Mesodermal cell (in vitro differentiated cells): ENCODE measurements at regions not wholly inside any gene's neighbourhood (a gene's known extent, or its start where the extent isn't known, plus 50 kb on each side); places are given as distances from the start of the nearest gene placed in this dataset.

Source experiments
- H3K27ac ChIP-seq: 2 replicates; pipeline ENCODE4 v1.7.0; 2013; ENCODE audit warnings: mild to moderate bottlenecking, low read depth, low read length, moderate library complexity; ENCODE audit not compliant: severe bottlenecking
- H3K36me3 ChIP-seq: 2 replicates; pipeline ENCODE4 v1.7.1; 2013; ENCODE audit warnings: mild to moderate bottlenecking, low read length, moderate library complexity; ENCODE audit not compliant: control insufficient read depth, insufficient read depth
- H3K4me1 ChIP-seq: one replicate; pipeline ENCODE4 v1.7.1; 2013; ENCODE audit warnings: mild to moderate bottlenecking, low read length; ENCODE audit not compliant: insufficient read depth, control insufficient read depth, poor library complexity, severe bottlenecking
- H3K4me3 ChIP-seq: 2 replicates; pipeline ENCODE4 v1.7.0; 2013; ENCODE audit warnings: low read length, control low read depth, mild to moderate bottlenecking; ENCODE audit not compliant: insufficient read depth, poor library complexity, severe bottlenecking; ENCODE audit errors: extremely low read depth
- H3K9me3 ChIP-seq: 2 replicates; pipeline ENCODE4 v1.7.1; 2013; ENCODE audit warnings: mild to moderate bottlenecking, low read length, moderate library complexity; ENCODE audit not compliant: control insufficient read depth
- WGBS, 2 experiments: methylation state at CpG; one replicate each; pipeline ENCODE4 v1.1.5; 2013; ENCODE audit warnings: missing lambda C conversion rate in 2 of 2; ENCODE audit not compliant: insufficient coverage in 2 of 2; 5-methylcytosine and 5-hydroxymethylcytosine counted together

DNA sequence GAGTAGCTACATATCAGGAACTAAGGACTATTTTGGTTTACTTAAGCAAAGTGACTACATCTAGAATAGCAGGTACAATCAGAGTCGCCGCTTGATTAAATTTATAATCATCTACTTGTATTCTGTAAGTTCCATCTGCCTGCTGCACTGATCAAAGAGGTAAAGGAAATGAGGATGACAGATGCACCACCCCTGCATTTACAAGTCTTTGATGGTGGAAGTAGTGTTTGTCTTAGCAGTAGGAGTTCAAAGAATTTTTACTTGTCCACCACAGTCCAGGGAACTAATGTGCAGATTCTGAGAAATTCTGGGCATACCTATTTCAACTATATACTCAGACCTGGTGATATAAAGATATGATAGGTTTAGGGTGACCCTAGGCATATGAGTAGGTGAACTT lies 184.1 kb upstream of the IVNS1ABP start:
- Histone ChIP-seq H3K36me3 (no peaks in the 10 kb centered on the region), H3K4me1 (no peaks in the 10 kb centered on the region), H3K27ac (no peak overlapping the region), H3K9me3 (peaks cover 4% of the 10 kb centered on the region), H3K4me3 (no peak overlapping the region)
- 100% methylated on average over 2 of the region's 2 CpGs; no CpG with 5 or more reads in 1 of the 2 experiments for WGBS, 2 experiments

DNA sequence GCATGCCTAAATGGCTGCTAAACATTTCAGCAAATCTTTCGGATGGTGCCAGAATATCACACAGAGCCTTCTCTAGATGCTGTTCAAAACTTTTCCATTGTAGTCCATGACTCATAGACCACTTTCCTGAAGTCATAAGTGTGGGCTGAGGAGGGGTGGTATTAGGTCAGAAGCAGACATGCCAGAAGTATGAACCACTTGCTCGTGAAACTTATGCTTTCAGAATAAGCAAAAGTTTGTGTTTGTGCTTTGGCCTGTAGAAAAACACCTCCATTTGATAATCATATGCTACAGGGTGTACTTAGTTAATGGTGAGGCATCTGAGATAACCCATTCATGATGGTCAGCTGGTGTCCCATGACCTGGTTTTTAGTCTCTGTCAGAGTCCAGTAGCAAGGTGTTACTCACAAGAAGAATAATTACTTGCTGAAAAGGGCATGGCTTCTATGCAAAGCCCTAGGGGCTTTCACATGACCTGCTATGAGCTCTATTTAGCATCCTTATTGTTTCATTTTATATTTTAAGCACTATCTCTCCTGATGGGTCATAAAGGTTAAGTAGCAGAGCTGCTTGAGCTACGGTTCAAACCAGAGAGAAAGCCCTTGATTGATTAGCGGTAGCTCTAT lies 183.1 kb upstream of the IVNS1ABP start:
- H3K4me3 ChIP-seq: no peak overlapping the region
- H3K36me3 ChIP-seq: no peaks in the 10 kb centered on the region
- 36% methylated on average over 2 of the region's 4 CpGs; no CpG with 5 or more reads in 1 of the 2 experiments for WGBS, 2 experiments
- peaks cover 4% of the 10 kb centered on the region for H3K9me3 ChIP-seq
- no peaks in the 10 kb centered on the region for H3K4me1 ChIP-seq
- H3K27ac ChIP-seq: no peak overlapping the region

DNA sequence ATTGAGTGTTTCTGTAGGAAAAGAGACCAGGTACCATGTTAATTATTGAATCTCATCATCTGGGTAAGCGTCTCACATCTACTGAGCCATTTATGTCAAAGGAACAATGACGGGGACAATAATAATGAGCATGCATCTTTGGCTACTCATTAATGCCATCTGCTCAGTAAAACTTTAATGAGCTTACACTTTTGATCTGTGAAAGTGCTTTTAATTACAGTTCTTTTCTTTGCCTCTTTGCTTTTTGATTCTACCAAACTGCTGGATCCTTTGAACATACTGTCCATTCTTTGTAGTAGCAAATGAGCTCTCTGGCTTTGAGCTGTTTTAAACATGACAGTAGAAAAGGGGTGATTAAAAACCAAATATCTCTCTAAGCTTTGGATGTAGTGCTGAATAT lies 181.2 kb upstream of the IVNS1ABP start:
- WGBS, 2 experiments: 89 to 94% methylated on average over 2 of the region's 2 CpGs
- H3K9me3 ChIP-seq: peaks cover 4% of the 10 kb centered on the region
- no peak overlapping the region for H3K4me3 ChIP-seq
- no peaks in the 10 kb centered on the region for H3K4me1 ChIP-seq
- no peak overlapping the region for H3K27ac ChIP-seq
- H3K36me3 ChIP-seq: no peaks in the 10 kb centered on the region

- H3K36me3 ChIP-seq: no peaks in the 10 kb centered on the region
Observed at GRCh38 chr1:185497177-185497576, 180.1 kb upstream of the IVNS1ABP start.

DNA sequence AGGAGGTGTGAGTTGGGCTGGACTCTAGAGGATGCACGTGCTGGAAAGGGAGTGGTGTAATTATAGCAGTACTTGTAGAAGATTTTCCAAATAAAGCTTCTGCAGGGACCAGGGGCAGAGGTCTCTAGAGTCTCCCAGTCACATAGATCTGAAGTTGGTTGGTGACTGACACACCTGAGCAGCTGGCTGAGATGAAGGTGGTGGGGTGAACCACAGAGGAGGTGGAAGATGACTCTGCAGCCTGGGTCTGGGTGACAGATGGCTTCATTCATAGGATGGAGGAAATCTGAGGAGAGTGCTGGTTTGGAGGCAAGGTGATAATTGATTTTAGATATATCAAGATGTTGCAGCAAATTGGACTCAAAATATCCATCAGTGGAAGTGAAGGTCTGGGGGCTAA lies 178.9 kb upstream of the IVNS1ABP start:
- Histone ChIP-seq H3K9me3 (peaks cover 4% of the 10 kb centered on the region), H3K27ac (no peak overlapping the region), H3K4me3 (no peak overlapping the region), H3K4me1 (no peaks in the 10 kb centered on the region), H3K36me3 (no peaks in the 10 kb centered on the region)
- 88% methylated on average over 1 of the region's 1 CpG; no CpG with 5 or more reads in 1 of the 2 experiments for WGBS, 2 experiments

More at GRCh38 chr1:185497177-185497576, 180.1 kb upstream of the IVNS1ABP start:
- Histone ChIP-seq H3K27ac (no peak overlapping the region), H3K4me1 (no peaks in the 10 kb centered on the region), H3K4me3 (no peak overlapping the region), H3K9me3 (peaks cover 4% of the 10 kb centered on the region)

GRCh38 chr1:185495007-185495406 lies 178.0 kb upstream of the IVNS1ABP start:
- H3K27ac ChIP-seq: no peak overlapping the region
- no peak overlapping the region for H3K4me3 ChIP-seq
- H3K4me1 ChIP-seq: no peaks in the 10 kb centered on the region
- H3K36me3 ChIP-seq: no peaks in the 10 kb centered on the region
- peaks cover 4% of the 10 kb centered on the region for H3K9me3 ChIP-seq

DNA sequence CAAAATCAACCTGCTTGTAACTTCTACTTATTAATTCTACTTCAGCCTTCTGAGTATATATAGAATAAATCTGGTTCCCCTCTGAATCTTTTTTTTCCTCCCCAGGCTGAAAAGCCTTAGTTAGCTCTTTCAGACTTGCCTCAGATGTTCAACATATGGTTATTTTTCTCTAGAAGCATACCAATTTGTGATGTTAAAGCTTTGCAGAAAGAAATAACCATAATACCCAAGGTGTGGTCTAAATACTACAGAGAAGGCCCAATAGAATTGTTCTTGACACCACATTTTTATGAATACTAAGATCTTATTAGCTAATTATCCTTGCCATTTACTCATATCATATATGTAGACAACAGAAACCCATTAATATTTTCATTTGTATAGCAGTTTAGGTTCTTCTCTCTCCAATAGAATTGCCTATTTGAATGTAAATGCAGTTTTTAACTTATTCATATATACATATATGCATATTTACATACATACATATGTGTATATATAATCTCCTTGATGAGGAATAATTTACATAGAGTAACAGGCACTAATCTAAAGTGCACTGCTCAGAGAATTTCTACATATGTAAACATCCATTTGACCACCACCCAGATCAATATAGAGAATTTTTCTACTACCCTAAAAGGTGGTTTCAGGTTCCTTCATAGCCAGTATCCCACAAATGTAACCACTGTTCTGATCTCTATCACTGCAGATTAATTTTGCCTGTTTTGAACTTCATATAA lies 175.2 kb upstream of the IVNS1ABP start:
- H3K9me3 ChIP-seq: no peaks in the 10 kb centered on the region
- H3K27ac ChIP-seq: no peak overlapping the region
- H3K36me3 ChIP-seq: no peaks in the 10 kb centered on the region
- H3K4me1 ChIP-seq: no peaks in the 10 kb centered on the region
- no peak overlapping the region for H3K4me3 ChIP-seq

GRCh38 chr1:185491604-185492003 lies 174.6 kb upstream of the IVNS1ABP start:
- Histone ChIP-seq H3K36me3 (no peaks in the 10 kb centered on the region), H3K9me3 (no peaks in the 10 kb centered on the region), H3K4me3 (no peak overlapping the region), H3K27ac (no peak overlapping the region), H3K4me1 (no peaks in the 10 kb centered on the region)
- 100% methylated on average over 1 of the region's 2 CpGs; no CpG with 5 or more reads in 1 of the 2 experiments for WGBS, 2 experiments

GRCh38 chr1:185490924-185491323 lies 173.9 kb upstream of the IVNS1ABP start:
- no peak overlapping the region for H3K4me3 ChIP-seq
- no peak overlapping the region for H3K27ac ChIP-seq
- no peaks in the 10 kb centered on the region for H3K4me1 ChIP-seq
- H3K9me3 ChIP-seq: no peaks in the 10 kb centered on the region
- WGBS, 2 experiments: 85 to 93% methylated on average over 3 to 5 of the region's 5 CpGs
- H3K36me3 ChIP-seq: no peaks in the 10 kb centered on the region

GRCh38 chr1:185489406-185489805 lies 172.4 kb upstream of the IVNS1ABP start:
- H3K4me3 ChIP-seq: no peak overlapping the region
- 100% methylated on average over 1 to 2 of the region's 3 CpGs for WGBS, 2 experiments

DNA sequence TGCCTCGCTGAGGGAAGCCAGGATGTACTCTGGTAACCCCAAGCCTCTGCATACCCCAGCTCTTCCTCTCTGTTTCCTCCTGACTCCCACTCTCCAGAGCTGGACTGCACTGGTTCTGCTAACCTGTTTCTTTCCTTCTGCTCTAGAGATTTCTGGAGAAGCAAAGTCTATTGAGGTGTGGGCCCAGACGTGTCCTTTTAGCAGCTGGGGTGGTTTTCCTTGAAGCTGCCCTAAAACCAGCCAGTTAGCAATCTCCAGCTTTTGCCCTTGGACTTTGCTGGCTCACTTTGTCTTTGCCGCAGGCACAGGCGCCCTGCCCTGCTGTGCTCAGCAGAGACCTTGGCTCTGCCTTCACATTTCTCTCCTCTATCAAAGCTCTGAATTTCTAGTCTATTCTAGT lies 171.8 kb upstream of the IVNS1ABP start:
- Histone ChIP-seq H3K4me3 (no peak overlapping the region), H3K27ac (no peak overlapping the region)
- WGBS, 2 experiments: 88 to 93% methylated on average over 3 of the region's 4 CpGs

More at GRCh38 chr1:185489406-185489805, 172.4 kb upstream of the IVNS1ABP start:
- no peaks in the 10 kb centered on the region for H3K36me3 ChIP-seq
- no peaks in the 10 kb centered on the region for H3K4me1 ChIP-seq
- H3K9me3 ChIP-seq: no peaks in the 10 kb centered on the region
- H3K27ac ChIP-seq: no peak overlapping the region

More for the DNA sequence above, 171.8 kb upstream of the IVNS1ABP start:
- Histone ChIP-seq H3K36me3 (no peaks in the 10 kb centered on the region), H3K9me3 (no peaks in the 10 kb centered on the region), H3K4me1 (peaks cover 4% of the 10 kb centered on the region)
